GM12878 (cell line): ENCODE measurements at regions not wholly inside any gene's neighbourhood (a gene's known extent, or its start where the extent isn't known, plus 50 kb on each side); places are given as distances from the start of the nearest gene placed in this dataset.

Source experiments
- ATAC-seq: fragments of 200-7000 bp; cut with Tn5 transposase; 3 replicates; pipeline ENCODE4 v1.9.1; 2020; ENCODE audit warnings: mild to moderate bottlenecking, moderate library complexity
- BruUV-seq: library from RNA; stranded (reverse); fragments of 400-500 nt; replicated peaks from 2 replicates; lab custom pipeline; 2021; lab: Mats Ljungman, UMichigan
- CTCF ChIA-PET: fragments of 300-600 bp; sonication (Branson Sonifier 250); formaldehyde crosslinking; extraction: SDS; loops from one replicate; lab custom pipeline; 2021; ENCODE audit warnings: inconsistent platforms; lab: Yijun Ruan, JAX
- POLR2A ChIA-PET: fragments of 350-600 bp; formaldehyde crosslinking; extraction: SDS; loops from one replicate; lab custom pipeline; 2021; ENCODE audit warnings: inconsistent platforms; lab: Charles Lee
- RAD21 ChIA-PET: fragments of 300-600 bp; sonication (Branson Sonifier 250); formaldehyde crosslinking; loops from one replicate; lab custom pipeline; 2023; ENCODE audit warnings: antibody characterized with exemption; ENCODE audit not compliant: unreplicated experiment; lab: Charles Lee
- SMC1A ChIA-PET: fragments of 300-600 bp; sonication (Branson Sonifier 250); formaldehyde crosslinking; loops from one replicate; lab custom pipeline; 2023; ENCODE audit not compliant: unreplicated experiment, uncharacterized antibody; lab: Charles Lee
- DNase-seq: peaks from one replicate; pipeline ENCODE4 v3.0.0-alpha.2; 2011; ENCODE audit warnings: low read depth, low spot score
- FAIRE-seq: peaks from 3 replicates; lab custom pipeline; 2011; peaks lifted over from hg19 to GRCh38; lab: Jason Lieb, UNC
- H2AFZ ChIP-seq: 2 replicates; pipeline ENCODE4 v1.6.0; 2011; ENCODE audit warnings: low read depth, low read length, control low read depth; ENCODE audit not compliant: control insufficient read depth
- H3K27ac ChIP-seq: 2 replicates; pipeline ENCODE4 v1.5.1; 2011; ENCODE audit warnings: control low read depth; ENCODE audit not compliant: control insufficient read depth, insufficient read depth
- H3K27me3 ChIP-seq, 2 experiments: replicated peaks in 1 of 2; 2 replicates each; pipeline versions ENCODE4 v1.6.0 to v1.6.1; 2011; ENCODE audit warnings: low read length in 1 of 2; ENCODE audit not compliant: control insufficient read depth in 2 of 2, insufficient read depth in 2 of 2
- H3K36me3 ChIP-seq, 2 experiments: 2 replicates each; pipeline ENCODE4 v1.5.1; 2011; ENCODE audit warnings: low read length in 1 of 2; ENCODE audit not compliant: control insufficient read depth in 2 of 2, insufficient read depth in 2 of 2
- H3K4me1 ChIP-seq: 2 replicates; pipeline ENCODE4 v1.6.1; 2011; ENCODE audit warnings: mild to moderate bottlenecking, low read length, moderate library complexity, mixed read lengths; ENCODE audit not compliant: control insufficient read depth, insufficient read depth
- H3K4me2 ChIP-seq: 2 replicates; pipeline ENCODE4 v1.6.0; 2011; ENCODE audit warnings: control low read depth; ENCODE audit not compliant: control insufficient read depth, insufficient read depth
- H3K4me3 ChIP-seq: fragments of 200-600 bp; sonication (generic); 2 replicates; pipeline ENCODE4 v1.5.1; 2016
- H3K79me2 ChIP-seq: 2 replicates; pipeline ENCODE4 v1.6.0; 2011; ENCODE audit warnings: low read length; ENCODE audit not compliant: control insufficient read depth, insufficient read depth
- H3K9ac ChIP-seq: 2 replicates; pipeline ENCODE4 v1.8.0; 2011; ENCODE audit warnings: low read length, control low read depth, mixed read lengths; ENCODE audit not compliant: control insufficient read depth, insufficient read depth
- H3K9me3 ChIP-seq: replicated peaks from 3 replicates; pipeline ENCODE4 v1.5.1; 2011; ENCODE audit warnings: mild to moderate bottlenecking, low read length; ENCODE audit not compliant: control insufficient read depth, insufficient read depth
- H4K20me1 ChIP-seq: 2 replicates; pipeline ENCODE4 v1.6.0; 2011; ENCODE audit not compliant: control insufficient read depth, insufficient read depth
- ASH2L ChIP-seq: fragments of 300-600, 200-600 bp; sonication (generic); IDR thresholded peaks from 2 replicates; pipeline ENCODE4 v1.6.1; 2017; ENCODE audit warnings: low read depth, mild to moderate bottlenecking, borderline replicate concordance
- ATF7 ChIP-seq: fragments of 450-650 bp; IDR thresholded peaks from 2 replicates; pipeline ENCODE4 v1.6.1; 2016; ENCODE audit warnings: low read depth, mild to moderate bottlenecking
- CBX5 ChIP-seq: sonication (generic); IDR thresholded peaks from 2 replicates; pipeline ENCODE4 v1.6.1; 2016; ENCODE audit warnings: low read depth, moderate library complexity, mild to moderate bottlenecking, inconsistent platforms
- CREM ChIP-seq: IDR thresholded peaks from 2 replicates; pipeline ENCODE4 v1.6.1; 2014; ENCODE audit warnings: antibody characterized with exemption, low read depth
- KLF5 ChIP-seq: fragments of 450-650 bp; IDR thresholded peaks from 2 replicates; pipeline ENCODE4 v1.6.1; 2014; ENCODE audit warnings: mild to moderate bottlenecking; ENCODE audit not compliant: partially characterized antibody
- MAX ChIP-seq: IDR thresholded peaks from 2 replicates; pipeline ENCODE4 v1.6.1; 2012; ENCODE audit warnings: low read depth, low read length, improper control_type of control experiment
- MEF2A ChIP-seq: IDR thresholded peaks from 2 replicates; pipeline ENCODE4 v1.6.1; 2011; ENCODE audit warnings: low read depth, mild to moderate bottlenecking, low read length, moderate library complexity; ENCODE audit not compliant: insufficient read depth
- NBN ChIP-seq: fragments of 450-650 bp; IDR thresholded peaks from 2 replicates; pipeline ENCODE4 v1.6.1; 2016
- PAX8 ChIP-seq: fragments of 450-650 bp; IDR thresholded peaks from 2 replicates; pipeline ENCODE4 v1.6.1; 2017; ENCODE audit warnings: mild to moderate bottlenecking, moderate library complexity
- RFX5 ChIP-seq: IDR thresholded peaks from 2 replicates; pipeline ENCODE4 v1.6.1; 2011; ENCODE audit warnings: low read depth, low read length, improper control_type of control experiment
- STAT3 ChIP-seq: IDR thresholded peaks from 2 replicates; pipeline ENCODE4 v1.6.1; 2011; ENCODE audit warnings: low read depth, low read length, improper control_type of control experiment
- ZBTB4 ChIP-seq: fragments of 450-650 bp; formaldehyde crosslinking; IDR thresholded peaks from 2 replicates; pipeline ENCODE4 v1.4.0; 2022; ENCODE audit warnings: mild to moderate bottlenecking, moderate library complexity
- ZNF622 ChIP-seq: fragments of 450-650 bp; IDR thresholded peaks from 2 replicates; pipeline ENCODE4 v1.6.1; 2017; ENCODE audit warnings: mild to moderate bottlenecking, inconsistent platforms
- WGBS: methylation state at CpG from one replicate; pipeline ENCODE4 v1.1.6; 2016; ENCODE audit warnings: low lambda C conversion rate; ENCODE audit not compliant: insufficient replicate concordance, insufficient coverage; ENCODE audit errors: missing lambda C conversion rate; 5-methylcytosine and 5-hydroxymethylcytosine counted together
- in situ Hi-C: fragments of 300-500 bp; cut with MboI; formaldehyde crosslinking; loops from 9 replicates; pipeline ENCODE4 v1.14.3; 2018; ENCODE audit warnings: mixed read lengths
- intact Hi-C: fragments of 100-400 bp; cut with micrococcal nuclease; formaldehyde crosslinking; loops from one replicate; pipeline ENCODE4 v1.14.2; 2022; ENCODE audit not compliant: unreplicated experiment

- BruUV-seq: no TSS peak
- H3K36me3 ChIP-seq: no peaks in the 10 kb centered on the region
- DNase-seq (no peak), FAIRE-seq (no peak), ATAC-seq (no peak)
- no peak overlapping the region for H3K4me3 ChIP-seq
- no peaks in the 10 kb centered on the region for H4K20me1 ChIP-seq
- no peaks in the 10 kb centered on the region for H3K4me1 ChIP-seq
- ChIA-PET POLR2A (no interaction called here), RAD21 (no interaction called here), CTCF (interaction anchor here (1.1 kb wide), 1 partner anchor 885 kb away, joined by 3 read pairs; no protein-coding TSS in a partner anchor), SMC1A (no interaction called here)
- no peak overlapping the region for H3K4me2 ChIP-seq
- in situ Hi-C loops: no loop called here
- no peaks in the 10 kb centered on the region for H3K9me3 ChIP-seq
- H3K27ac ChIP-seq: no peak overlapping the region
- intact Hi-C loops: no loop called here
- H3K9ac ChIP-seq: no peak overlapping the region
- H3K27me3 ChIP-seq: no peaks in the 10 kb centered on the region
- WGBS: 0% methylated on average over 1 of the region's 1 CpG
- no peak overlapping the region for H2AFZ ChIP-seq
- no peaks in the 10 kb centered on the region for H3K79me2 ChIP-seq
- TF ChIP-seq NBN: no peak
- no peak for TF ChIP-seq ZNF622
- TF ChIP-seq MEF2A: no peak
- TF ChIP-seq MAX: no peak
- TF ChIP-seq ZBTB4: no peak
- TF ChIP-seq ATF7: no peak
- no peak for TF ChIP-seq PAX8
- no peak for TF ChIP-seq RFX5
- TF ChIP-seq KLF5: no peak
- no peak for TF ChIP-seq ASH2L
- no peak for TF ChIP-seq STAT3
- TF ChIP-seq CREM: no peak
- TF ChIP-seq CBX5: no peak
- TF ChIP-seq, all 136 proteins: peak for 0
These were observed 97.9 kb upstream of the SOX2 start for GRCh38 chr3:181613813-181614212.
